ENCODE measurements at regions not wholly inside any gene's neighbourhood (a gene's known extent, or its start where the extent isn't known, plus 50 kb on each side); places are given as distances from the start of the nearest gene placed in this dataset.
"Not testable (repeated sequence)": the region's sequence is repeated elsewhere in the genome, so short reads cannot be mapped to it uniquely, and the experiment has no call there.

DNA sequence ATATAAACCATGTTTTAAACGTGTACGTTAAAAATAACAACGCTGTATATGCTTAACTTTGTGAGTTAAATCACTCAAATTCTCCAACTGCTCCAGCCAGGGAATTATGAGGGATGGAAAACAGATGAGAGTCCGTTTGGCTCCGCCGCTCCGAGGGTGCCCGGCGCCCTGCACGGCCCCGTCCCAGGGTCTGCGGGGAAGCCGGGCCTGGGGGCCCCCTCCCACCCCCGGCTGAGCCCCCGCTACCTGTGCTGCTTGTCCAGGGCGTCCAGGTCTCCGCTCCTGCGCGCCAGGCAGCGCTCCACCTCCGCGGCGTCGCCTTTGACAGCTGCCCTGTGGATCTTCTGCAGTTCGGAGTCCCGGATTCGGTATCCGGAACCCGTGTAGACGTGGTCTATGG lies 415.5 kb downstream of the FOXD4L4 start:
- DNase-seq (ENCODE audit: extremely low read depth in 1 of 11, low read depth in 9 of 11, low spot score in 4 of 11): not testable (repeated sequence)

DNA sequence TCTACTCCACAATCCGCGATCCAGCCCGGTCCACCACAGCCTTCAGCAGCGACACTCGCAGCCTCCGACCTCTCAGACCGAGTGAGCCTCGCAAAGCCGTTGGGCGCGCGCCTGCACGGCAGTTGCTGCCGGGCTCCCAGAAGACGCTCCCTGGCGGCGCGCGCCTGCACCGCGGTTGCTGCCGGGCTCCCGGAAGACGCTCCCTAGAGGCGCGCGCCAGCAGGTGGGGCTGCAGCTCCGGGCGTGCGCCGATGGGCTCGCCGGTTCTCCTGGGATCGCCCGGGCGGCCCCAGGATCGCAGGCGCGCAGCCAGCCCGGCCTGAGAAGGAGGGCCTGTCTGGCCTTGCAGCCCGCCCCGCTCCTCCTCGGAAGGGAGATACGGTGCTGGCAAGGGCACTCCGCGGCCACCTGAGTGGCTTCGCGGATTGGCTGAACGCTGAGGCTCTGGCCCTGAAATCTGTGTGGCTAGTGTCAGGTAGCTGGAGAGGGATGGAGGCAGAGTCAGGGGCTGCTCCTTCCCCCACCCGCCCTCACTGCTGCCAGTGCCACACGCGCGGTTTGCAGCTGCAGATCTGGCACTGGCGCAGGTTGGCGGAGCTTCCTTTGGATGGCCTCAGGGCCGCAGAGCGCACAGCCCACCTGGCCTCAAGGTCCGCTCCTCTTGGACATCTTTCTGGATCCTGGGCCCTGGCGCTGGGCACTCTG lies 416.2 kb downstream of the FOXD4L4 start:
- DNase-seq (ENCODE audit: extremely low read depth in 1 of 11, low read depth in 9 of 11, low spot score in 4 of 11): peak in 6 of 11 donors; percentile 0 to 34 (median 19)

DNA sequence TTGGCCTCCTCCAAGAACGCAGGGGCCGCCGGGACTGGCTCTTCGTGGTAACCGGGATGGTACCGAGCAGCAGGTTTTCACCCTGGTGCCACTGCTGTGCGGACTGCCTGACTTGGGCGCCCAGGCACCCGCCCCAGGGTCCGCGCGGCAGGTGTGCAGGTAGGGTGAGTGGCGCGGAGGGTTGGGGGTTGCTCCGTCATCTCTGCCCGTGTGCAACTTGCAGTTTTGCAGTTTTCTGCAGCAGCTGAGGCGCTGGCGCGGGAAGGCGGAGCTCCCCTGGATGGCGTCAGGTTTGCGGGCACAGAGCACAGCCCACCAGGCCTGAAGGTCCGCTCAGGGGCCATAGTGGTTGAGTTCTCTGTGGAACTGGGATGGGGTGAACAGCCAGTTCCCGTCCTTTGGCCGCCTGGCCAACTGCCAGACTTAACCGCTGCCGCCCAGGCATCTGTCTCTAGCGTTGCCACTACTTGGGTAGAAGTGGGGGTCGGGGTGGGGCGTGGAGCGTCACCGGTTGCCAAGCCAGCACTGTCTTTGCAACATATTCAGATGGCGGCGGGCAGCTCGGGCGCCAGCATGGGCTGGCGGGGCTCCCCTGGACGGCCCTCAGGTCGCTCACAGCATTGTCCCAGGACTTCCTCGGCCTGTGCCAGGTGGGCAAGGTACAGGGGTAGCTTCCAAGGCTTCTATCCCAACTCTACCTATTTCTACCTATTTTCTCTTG lies 417.2 kb downstream of the FOXD4L4 start:
- DNase-seq (ENCODE audit: extremely low read depth in 1 of 11, low read depth in 9 of 11, low spot score in 4 of 11): not testable (repeated sequence)

DNA sequence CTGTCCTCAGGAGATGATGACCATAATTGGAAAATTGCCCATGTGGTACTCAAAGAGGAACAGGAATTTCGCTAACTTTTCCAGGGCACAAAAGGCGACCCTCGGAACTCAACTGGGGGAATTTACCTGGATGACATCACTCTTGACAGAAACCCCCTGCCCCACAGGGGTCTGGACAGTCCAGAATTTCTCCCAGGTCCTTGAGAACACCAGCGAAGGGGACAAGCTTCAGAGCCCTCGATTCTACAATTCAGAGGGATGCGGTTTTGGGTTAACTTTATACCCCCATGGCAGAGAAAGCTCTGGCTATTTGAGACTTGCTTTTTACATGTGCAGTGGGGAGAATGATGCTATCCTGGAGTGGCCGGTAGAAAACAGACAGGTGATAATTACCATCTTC lies 445.4 kb downstream of the FOXD4L4 start:
- DNase-seq (ENCODE audit: extremely low read depth in 1 of 11, low read depth in 9 of 11, low spot score in 4 of 11): not testable (repeated sequence)

DNA sequence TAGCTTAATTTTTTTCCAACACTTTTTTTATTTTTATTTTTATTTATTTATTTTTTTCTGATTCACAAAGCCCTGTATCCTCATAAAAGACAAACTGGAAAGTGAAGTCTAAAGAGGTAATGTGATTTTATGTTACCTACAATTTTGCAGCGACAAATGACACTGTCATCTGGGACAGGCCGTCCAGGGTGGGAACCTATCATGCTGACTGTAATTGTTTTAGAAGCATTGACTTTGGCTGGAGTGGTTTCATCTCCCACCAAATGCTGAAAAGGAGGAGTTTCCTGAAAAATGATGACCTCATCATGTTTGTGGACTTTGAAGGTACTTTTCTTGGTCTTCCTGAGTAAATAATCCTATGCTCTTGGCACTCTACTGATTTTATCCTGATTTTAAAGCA lies 446.7 kb downstream of the FOXD4L4 start:
- not testable (repeated sequence) for DNase-seq (ENCODE audit: extremely low read depth in 1 of 11, low read depth in 9 of 11, low spot score in 4 of 11)

DNA sequence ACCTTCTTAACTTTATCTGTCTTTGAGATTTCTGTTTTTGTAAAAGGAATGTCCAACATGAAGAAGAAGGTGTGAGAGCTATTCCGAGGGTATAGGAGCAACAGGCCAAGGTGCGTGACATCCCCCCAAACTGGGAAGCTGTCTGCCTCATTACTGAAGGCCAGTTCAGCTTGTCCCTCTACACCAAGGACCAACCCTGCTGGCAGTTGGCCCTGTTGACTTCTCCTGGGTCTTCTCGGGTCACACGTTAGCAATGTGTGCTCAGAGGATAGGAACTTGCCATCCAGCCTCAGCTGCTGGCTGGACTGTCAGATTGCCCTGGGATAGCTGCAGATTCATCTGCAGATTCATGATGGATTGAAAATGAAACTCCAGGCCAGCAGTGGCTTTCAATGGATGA lies 460.3 kb downstream of the FOXD4L4 start:
- DNase-seq (ENCODE audit: extremely low read depth in 1 of 11, low read depth in 9 of 11, low spot score in 4 of 11): not testable (repeated sequence)

DNA sequence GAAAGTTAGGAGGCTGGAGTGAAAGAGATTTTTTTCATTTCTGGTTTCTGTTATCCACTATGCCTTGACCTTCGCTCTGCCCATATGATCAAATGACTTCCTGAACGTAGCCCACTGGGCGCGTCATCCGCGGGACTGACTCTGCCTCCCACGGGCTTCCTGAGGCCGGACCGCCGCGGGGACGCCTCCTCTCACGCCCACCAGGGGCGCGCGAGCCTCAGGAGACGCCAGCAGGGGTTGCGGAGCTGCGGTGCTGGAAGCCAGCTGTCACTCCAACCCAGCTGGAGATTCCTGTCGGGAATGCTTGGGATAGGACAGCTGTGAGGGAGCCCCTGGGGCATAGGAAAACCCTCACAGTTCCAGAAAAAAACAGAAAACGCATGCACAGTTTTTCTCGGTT lies 461.5 kb downstream of the FOXD4L4 start:
- DNase-seq (ENCODE audit: extremely low read depth in 1 of 11, low read depth in 9 of 11, low spot score in 4 of 11): not testable (repeated sequence)

DNA sequence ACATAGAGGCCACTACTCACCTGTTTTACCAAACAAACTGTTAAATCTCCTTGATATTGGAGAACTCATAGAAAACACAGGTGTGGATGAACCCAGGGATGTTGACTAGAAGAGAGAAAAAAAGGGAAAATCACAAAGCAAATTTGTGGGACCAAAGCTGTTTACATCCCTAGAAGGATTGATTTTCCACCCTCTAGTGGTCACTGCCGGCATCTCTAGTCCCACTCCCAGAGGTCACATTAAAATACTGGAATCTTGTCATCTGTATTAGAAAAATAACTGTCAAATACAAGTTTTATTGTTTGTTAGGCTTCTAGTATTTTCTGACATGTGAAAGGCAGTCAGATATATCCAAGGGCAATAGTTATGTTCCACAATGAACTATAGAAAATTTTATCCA lies 469.7 kb downstream of the FOXD4L4 start:
- DNase-seq (ENCODE audit: extremely low read depth in 1 of 11, low read depth in 9 of 11, low spot score in 4 of 11): not testable (repeated sequence)

DNA sequence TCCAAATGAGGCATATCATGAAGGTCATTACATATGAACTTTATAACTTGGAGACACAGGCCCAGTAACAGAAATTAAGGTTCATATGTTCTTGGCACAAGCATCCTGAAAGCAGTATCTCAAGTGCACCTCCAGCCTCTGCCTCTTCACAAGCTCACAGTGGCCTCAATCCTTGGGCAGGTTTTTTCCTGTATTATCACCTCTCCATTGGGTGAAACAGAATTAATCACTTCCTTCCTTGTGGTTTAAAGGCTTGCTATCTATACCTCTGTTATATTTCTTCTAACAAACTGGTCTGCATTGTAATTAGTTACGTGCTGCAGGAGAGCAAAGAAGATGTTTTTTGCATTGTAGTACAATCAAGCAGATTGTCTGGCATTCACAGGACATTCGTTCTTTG lies 471.0 kb downstream of the FOXD4L4 start:
- not testable (repeated sequence) for DNase-seq (ENCODE audit: extremely low read depth in 1 of 11, low read depth in 9 of 11, low spot score in 4 of 11)

DNA sequence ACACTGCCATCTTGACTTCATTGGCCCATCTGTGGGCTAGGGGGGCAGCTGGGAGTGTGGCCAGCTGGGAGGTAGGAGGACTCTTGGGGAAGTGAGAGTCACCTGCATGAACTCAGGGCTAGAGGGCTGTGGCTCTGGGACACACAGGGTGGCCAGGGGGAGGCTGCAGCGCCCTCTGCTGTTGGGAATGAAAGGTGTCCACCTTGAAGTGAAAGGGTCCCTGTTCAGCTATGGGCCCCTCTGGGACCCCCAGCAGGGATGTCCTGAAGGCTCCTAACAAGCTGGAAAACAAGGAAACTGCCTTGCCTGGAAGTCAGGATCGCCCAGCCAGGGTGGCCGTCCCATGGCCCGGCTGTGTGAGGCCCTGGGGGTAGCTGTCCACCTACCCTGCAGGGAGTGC lies 507.8 kb downstream of the FOXD4L4 start:
- not testable (repeated sequence) for DNase-seq (ENCODE audit: extremely low read depth in 1 of 11, low read depth in 9 of 11, low spot score in 4 of 11)

DNA sequence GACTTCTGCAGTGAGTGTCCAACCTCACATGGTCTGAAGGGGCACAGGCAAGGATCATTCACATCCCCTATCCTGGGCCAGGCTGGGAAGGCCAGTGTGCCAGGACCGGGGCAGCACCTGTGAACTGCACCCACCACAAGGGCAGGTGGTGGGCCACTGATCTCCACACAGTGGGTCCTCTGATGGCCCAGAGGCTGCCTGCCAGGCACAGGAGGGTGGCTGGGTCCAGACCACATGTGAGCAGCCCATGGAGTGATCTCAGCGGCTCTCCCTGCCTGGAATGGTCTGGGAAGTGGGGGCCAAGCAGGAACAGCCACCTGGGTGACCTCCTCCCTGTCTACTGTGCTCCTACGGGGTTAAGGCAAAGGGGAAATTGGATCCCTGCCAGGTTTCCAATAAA lies 508.5 kb downstream of the FOXD4L4 start:
- not testable (repeated sequence) for DNase-seq (ENCODE audit: extremely low read depth in 1 of 11, low read depth in 9 of 11, low spot score in 4 of 11)

DNA sequence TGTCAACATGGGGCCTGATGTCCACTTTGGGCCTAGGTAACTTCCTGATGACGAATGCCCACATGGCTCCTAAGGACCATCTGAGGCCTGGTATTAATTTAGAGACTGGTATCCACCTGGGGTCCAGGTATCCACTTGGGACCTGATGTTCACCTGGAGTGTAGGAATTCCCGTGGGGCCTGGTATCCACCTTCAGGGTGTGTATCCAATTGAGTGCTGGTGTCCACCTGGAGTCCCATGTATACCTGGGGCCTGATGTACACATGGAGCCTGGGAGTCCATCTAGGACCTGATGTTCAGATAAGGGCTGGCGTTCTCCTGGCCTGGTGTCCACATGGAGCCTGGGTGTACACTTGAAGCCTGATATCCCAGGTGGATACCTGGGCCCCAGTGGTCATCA lies 520.6 kb downstream of the FOXD4L4 start:
- not testable (repeated sequence) for DNase-seq (ENCODE audit: extremely low read depth in 1 of 11, low read depth in 9 of 11, low spot score in 4 of 11)

DNA sequence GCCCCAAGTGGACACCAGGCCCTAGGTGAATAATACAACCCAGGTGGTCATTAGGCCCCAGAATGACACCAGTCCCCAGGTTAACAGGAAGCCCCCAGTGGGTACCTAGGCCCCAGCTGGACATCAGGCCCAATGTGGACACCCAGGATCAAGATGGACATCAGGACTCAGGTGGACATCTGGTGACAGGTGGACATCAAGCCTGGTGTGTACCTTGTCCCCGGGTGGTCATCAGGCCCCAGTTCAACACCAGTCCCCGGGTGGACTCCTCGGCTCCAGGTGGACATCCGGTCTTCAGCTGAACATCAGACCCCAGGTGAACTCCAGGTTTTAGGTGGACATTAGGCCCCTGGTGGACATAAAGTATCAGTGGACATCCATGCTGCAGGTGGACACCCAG lies 524.6 kb downstream of the FOXD4L4 start:
- not testable (repeated sequence) for DNase-seq (ENCODE audit: extremely low read depth in 1 of 11, low read depth in 9 of 11, low spot score in 4 of 11)

DNA sequence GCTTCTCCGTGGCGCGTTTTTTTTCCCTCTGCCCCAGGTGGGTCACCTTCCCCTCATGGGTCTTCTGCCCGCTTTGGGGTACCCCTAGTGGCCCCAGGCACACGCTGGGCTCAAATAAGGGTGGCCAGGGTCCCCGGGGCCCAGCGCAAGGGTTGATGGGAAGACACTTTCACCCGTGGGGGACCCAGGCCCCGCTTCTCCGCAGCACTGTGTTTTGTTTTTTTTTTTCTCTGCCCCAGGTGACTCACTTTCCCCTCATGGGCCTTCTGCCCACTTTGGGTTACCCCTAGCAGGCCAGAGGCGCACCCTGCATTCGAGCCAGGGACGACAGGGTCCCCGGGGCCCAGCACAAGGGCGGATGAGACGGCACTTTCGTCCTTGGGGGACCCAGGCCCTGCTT lies 526.7 kb downstream of the FOXD4L4 start:
- DNase-seq (ENCODE audit: extremely low read depth in 1 of 11, low read depth in 9 of 11, low spot score in 4 of 11): not testable (repeated sequence)

DNA sequence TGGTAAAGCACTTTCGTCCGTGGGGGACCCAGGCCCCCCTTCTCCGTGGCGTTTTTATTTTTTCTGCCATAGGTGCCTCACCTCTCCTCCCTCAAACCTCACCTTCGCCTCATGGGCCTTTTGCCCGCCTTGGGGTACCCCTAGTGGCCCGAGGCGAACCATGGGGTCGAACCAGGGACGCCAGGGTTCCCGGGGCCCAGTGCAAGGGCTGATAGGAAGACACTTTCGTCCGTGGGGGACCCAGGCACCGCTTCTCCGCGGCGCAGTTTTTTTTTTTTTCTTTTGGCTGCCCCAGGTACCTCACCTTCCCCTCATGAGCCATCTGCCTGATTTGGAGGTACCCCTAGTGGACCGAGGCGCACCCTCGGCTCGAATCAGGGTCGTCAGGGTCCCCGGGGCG lies 527.8 kb downstream of the FOXD4L4 start:
- DNase-seq (ENCODE audit: extremely low read depth in 1 of 11, low read depth in 9 of 11, low spot score in 4 of 11): not testable (repeated sequence)

DNA sequence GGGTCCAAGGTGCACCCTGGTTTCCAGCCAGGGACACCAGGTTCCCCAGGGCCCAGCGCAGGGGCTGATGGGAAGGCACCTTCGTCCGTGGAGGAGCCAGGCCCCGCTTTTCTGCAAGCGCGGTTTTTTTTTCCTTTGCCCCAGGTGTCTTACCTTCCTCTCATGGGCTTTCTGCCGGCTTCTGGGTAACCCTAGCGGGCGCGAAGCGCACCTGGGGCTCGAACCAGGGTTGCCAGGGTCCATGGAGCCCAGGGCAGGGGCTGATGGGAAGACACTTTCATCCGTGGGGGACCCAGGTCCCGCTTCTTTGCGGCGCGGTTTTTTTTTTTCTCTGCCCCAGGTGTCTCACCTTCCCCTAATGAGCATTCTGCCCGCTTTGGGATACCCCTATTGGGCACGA lies 529.3 kb downstream of the FOXD4L4 start:
- DNase-seq (ENCODE audit: extremely low read depth in 1 of 11, low read depth in 9 of 11, low spot score in 4 of 11): not testable (repeated sequence)

DNA sequence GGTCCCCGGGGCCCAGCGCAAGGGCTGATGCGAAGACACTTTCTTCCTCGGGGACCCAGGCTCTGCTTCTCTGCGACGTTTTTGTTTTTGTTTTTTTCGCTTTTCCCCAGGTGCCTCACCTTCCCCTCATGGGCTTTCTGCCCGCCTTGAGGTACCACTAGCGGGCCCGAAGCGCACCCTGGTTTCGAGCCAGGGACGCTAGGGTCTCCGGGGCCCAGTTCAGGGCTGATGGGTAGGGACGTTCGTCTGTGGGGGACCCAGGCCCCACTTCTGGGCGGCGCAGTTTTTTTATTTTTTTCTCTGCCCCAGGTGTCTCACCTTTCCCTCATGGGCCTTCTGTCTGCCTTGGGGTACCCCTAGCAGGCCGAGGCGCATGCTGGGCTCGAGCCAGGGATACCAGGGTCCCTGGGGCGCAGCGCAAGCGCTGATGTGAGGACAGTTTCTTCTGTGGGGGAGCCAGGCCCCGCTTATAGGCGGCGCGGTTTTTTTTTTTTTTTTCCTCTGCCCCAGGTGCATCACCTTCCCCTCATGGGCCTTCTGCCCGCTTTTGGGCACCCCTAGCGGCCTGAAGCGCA lies 530.0 kb downstream of the FOXD4L4 start:
- DNase-seq (ENCODE audit: extremely low read depth in 1 of 11, low read depth in 9 of 11, low spot score in 4 of 11): not testable (repeated sequence)

DNA sequence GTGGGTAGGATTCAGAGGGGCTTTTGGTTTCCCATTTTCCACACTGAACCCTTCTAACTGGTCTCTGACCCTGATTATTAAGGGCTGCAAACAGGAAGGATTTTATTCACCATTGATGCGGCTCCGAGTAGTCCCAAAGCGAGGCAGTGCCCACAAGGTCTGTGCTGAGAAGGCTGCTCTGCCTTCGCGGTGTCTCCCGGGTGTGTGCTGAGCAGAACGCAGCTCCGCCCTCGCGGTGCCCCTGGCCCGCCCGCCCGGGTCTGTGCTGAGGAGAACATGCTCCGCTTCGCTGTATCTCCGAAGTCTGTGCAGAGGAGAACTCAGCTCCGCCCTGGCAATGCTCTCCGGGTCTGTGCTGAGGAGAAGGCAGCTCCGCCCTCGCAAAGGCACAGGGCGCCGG lies 530.7 kb downstream of the FOXD4L4 start:
- DNase-seq (ENCODE audit: extremely low read depth in 1 of 11, low read depth in 9 of 11, low spot score in 4 of 11): not testable (repeated sequence)

DNA sequence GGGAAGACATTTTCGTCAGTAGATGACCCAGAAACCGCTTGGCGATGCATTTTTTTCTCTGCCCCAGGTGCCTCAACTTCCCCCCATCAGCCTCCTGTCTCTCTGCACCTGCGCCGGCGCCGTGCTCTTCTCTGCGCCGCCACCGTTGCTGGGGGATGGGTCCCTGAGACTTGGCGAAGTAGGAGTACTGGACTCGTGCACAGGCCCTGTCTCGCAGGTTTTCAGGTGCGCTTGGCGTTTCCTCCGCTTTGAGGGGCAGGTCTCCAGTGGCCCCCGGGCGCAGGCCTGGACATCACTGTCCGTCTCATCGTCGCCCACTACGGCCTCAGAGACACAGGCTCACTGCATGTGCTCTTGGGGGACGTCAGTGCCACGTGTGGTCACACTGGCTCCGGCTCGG lies 532.1 kb downstream of the FOXD4L4 start:
- not testable (repeated sequence) for DNase-seq (ENCODE audit: extremely low read depth in 1 of 11, low read depth in 9 of 11, low spot score in 4 of 11)

DNA sequence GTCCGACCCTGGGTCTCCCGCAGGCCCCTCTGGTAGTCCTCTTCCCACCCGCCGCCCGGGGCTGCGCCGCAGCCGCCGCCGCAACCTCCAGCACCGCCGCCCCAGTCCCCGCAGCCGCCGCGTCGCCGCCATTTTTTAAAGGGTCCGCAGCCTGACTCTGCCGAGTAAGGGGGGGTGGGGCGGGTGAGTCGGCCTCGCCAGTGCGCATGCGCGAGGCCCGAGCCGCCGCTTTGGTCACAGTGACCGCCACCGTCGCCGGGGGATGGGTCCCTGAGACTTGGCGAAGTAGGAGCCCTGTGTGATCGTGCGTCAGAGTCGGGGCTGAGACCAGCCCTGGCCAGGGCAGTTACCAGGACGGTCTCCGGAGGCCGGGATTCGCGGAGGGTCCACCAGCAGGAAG lies 532.8 kb downstream of the FOXD4L4 start:
- not testable (repeated sequence) for DNase-seq (ENCODE audit: extremely low read depth in 1 of 11, low read depth in 9 of 11, low spot score in 4 of 11)

Data from renal cortex interstitium (tissue), 11 donors.